ENCODE measurements at regions not wholly inside any gene's neighbourhood (a gene's known extent, or its start where the extent isn't known, plus 50 kb on each side); places are given as distances from the start of the nearest gene placed in this dataset.
A peak's percentile ranks its signal among the peaks of the same experiment; 100 is the strongest.

GRCh38 chr10:106078895-106079576, 1085.5 kb downstream of the SORCS1 start:
- Histone ChIP-seq H3K27ac (ENCODE audit: low read depth, low read length) (no peak overlapping the region), H3K4ac (replicated peaks; ENCODE audit: insufficient read length, low read depth, low read length) (no peak overlapping the region), H4K8ac (ENCODE audit: extremely low read depth, insufficient read depth, low read length) (no peak overlapping the region), H3K4me2 (ENCODE audit: insufficient read depth in 1 of 2, low read depth in 2 of 2, low read length in 2 of 2) (no peak overlapping the region), H4K20me1 (replicated peaks in 1 of 2; ENCODE audit: control insufficient read depth in 1 of 2, insufficient read depth in 2 of 2, low read length in 2 of 2) (no peaks in the 10 kb centered on the region), H3K79me1 (ENCODE audit: low read depth, low read length) (no peaks in the 10 kb centered on the region), H2AFZ (ENCODE audit: low read length) (no peak overlapping the region), H3K14ac (ENCODE audit: insufficient read length) (no peak overlapping the region), H3K9ac (replicated peaks in 1 of 4; ENCODE audit: extremely low read depth in 1 of 4, low read depth in 3 of 4, low read length in 3 of 4) (no peak overlapping the region), H2BK12ac (ENCODE audit: low read depth, low read length) (no peak overlapping the region; the same call in 1 of the 2 replicates), H3K79me2 (ENCODE audit: control insufficient read depth in 1 of 2, insufficient read depth in 2 of 2, low read length in 2 of 2) (no peaks in the 10 kb centered on the region), H3K4me1 (replicated peaks in 1 of 4; ENCODE audit: control insufficient read depth in 3 of 4, insufficient read depth in 4 of 4, low read length in 3 of 4) (peaks cover 0 to under 1% (median 0%) of the 10 kb centered on the region in 4 experiments; a peak in 1 of 7 replicates), H3K18ac (ENCODE audit: extremely low read depth, low read length) (no peak overlapping the region), H2BK120ac (replicated peaks; ENCODE audit: low read depth, low read length) (no peak overlapping the region), H3K27me3 (replicated peaks in 1 of 4; ENCODE audit: control insufficient read depth in 3 of 4, extremely low read depth in 1 of 4, insufficient read depth in 3 of 4, low read length in 3 of 4) (no peaks in the 10 kb centered on the region), H2BK5ac (ENCODE audit: low read depth, low read length) (no peak overlapping the region), H2BK15ac (ENCODE audit: low read length) (no peak overlapping the region), H4K91ac (replicated peaks; ENCODE audit: insufficient read length, low read length) (no peak overlapping the region), H3K4me3 (ENCODE audit: extremely low read depth in 1 of 4, insufficient read depth in 2 of 4, low read depth in 3 of 4, low read length in 4 of 4) (no peak overlapping the region), H2BK20ac (ENCODE audit: low read length) (no peak overlapping the region), H3K23ac (ENCODE audit: insufficient read length) (no peak overlapping the region), H3K56ac (replicated peaks; ENCODE audit: insufficient read length, low read depth, low read length) (no peak overlapping the region), H4K5ac (ENCODE audit: insufficient read length, low read depth, low read length) (no peak overlapping the region), H3K36me3 (ENCODE audit: control insufficient read depth in 2 of 4, insufficient read depth in 4 of 4, low read length in 3 of 4) (no peaks in the 10 kb centered on the region), H3K23me2 (ENCODE audit: low read depth, low read length) (no peaks in the 10 kb centered on the region), H3K9me3 (ENCODE audit: insufficient read depth in 2 of 2, low read depth in 1 of 2, low read length in 1 of 2) (no peaks in the 10 kb centered on the region), H2AK5ac (ENCODE audit: low read depth, low read length) (no peak overlapping the region)
- no peak for TF ChIP-seq NRF1 (IDR thresholded peaks at IDR 0.05; ENCODE audit: low read depth, low read length)
- 0 out of 2 replicates have a peak, but pooled peaks have one; percentile 50 for TF ChIP-seq TCF12 (IDR thresholded peaks at IDR 0.05; ENCODE audit: low read depth, low read length)
- DNase-seq (ENCODE audit: low read depth in 1 of 2, low spot score in 2 of 2) (no peak), FAIRE-seq (no peak)
- WGBS, 2 experiments (ENCODE audit: extremely low coverage in 1 of 2, insufficient coverage in 1 of 2, insufficient read length in 1 of 2, insufficient replicate concordance in 2 of 2, low coverage in 1 of 2, low lambda C conversion rate in 2 of 2, missing lambda C conversion rate in 1 of 2), result 78% methylated on average over 9 of the region's 9 CpGs; no CpG with 5 or more reads in 1 of the 2 experiments
- POLR2A ChIA-PET (ENCODE audit: partially characterized antibody), result no interaction called here
- CTCF ChIA-PET (ENCODE audit: partially characterized antibody), result no interaction called here
